GM13977 (cell line): ENCODE measurements at regions not wholly inside any gene's neighbourhood (a gene's known extent, or its start where the extent isn't known, plus 50 kb on each side); places are given as distances from the start of the nearest gene placed in this dataset.

Source experiments
- DNase-seq: peaks from one replicate; pipeline ENCODE4 v3.0.0; 2012; ENCODE audit warnings: low spot score
- in situ Hi-C: fragments of 300-500 bp; cut with MboI; formaldehyde crosslinking; loops from one replicate; pipeline ENCODE4 v1.12.0; 2022; ENCODE audit warnings: low sequenced_read_pairs, low pct_unique_long_range_greater_than_20kb, mixed read lengths, inconsistent platforms; ENCODE audit not compliant: unreplicated experiment
- TF ChIP-seq, protein P1 (sequence below): IDR thresholded peaks from 2 replicates; pipeline ENCODE4 v1.5.1; 2012; ENCODE audit warnings: mild to moderate bottlenecking, control low read depth; ENCODE audit not compliant: insufficient read depth; ENCODE audit errors: extremely low read depth, missing control alignments

GRCh38 chr10:61251089-61251488 is 202.1 kb downstream of the TMEM26 start:
- in situ Hi-C loops: no loop called here
- DNase-seq: no peak
- TF ChIP-seq, protein P1, sequence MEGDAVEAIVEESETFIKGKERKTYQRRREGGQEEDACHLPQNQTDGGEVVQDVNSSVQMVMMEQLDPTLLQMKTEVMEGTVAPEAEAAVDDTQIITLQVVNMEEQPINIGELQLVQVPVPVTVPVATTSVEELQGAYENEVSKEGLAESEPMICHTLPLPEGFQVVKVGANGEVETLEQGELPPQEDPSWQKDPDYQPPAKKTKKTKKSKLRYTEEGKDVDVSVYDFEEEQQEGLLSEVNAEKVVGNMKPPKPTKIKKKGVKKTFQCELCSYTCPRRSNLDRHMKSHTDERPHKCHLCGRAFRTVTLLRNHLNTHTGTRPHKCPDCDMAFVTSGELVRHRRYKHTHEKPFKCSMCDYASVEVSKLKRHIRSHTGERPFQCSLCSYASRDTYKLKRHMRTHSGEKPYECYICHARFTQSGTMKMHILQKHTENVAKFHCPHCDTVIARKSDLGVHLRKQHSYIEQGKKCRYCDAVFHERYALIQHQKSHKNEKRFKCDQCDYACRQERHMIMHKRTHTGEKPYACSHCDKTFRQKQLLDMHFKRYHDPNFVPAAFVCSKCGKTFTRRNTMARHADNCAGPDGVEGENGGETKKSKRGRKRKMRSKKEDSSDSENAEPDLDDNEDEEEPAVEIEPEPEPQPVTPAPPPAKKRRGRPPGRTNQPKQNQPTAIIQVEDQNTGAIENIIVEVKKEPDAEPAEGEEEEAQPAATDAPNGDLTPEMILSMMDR: no peak

DNA sequence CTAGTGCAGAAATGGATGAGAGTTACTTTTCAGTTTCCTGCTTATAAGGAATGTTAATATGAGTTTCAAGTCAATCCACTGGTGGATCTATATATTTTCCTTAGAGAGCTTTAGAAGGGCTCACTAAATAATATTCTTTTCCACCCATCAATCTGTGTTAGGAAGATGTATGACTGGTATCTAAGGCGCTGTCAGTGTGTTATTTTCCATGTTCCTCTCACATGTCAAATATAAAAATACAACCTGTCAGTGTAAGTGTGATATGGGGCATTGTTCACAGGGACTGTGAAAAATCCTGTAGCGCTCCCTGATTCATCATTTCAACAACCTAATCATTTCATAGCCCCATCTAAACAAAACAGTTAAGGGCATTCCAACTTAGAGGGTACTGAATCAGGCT is 203.1 kb downstream of the TMEM26 start:
- TF ChIP-seq, protein P1: no peak
- in situ Hi-C loops: no loop called here
- DNase-seq: no peak

GRCh38 chr10:61248013-61248412 is 205.2 kb downstream of the TMEM26 start:
- TF ChIP-seq, protein P1: no peak
- in situ Hi-C loops: no loop called here
- DNase-seq: no peak

DNA sequence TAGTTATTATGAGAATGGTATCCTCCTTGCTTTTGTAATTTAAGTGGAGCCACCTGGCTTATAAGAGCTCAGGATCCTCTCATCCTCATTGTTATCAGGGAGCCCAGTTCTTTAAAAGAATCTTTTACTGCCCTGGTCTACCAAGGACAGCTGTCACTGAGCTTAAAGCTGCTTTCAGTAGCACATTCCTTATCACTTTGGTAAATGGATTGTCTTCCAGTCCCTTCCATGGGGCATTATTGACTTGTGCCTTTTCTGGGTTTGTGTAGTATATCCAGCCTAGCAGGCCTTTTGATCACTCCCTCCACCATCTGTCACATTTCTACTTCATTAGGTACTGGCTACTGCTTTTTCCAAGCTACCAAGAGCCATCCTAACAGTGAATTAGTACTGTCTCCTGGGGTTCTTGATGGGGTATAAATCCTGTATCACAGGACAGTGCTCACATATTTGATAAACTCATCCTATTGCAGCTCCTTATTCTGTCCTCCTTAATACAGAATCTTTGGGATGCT is 208.9 kb downstream of the TMEM26 start:
- DNase-seq: no peak
- TF ChIP-seq, protein P1: no peak
- in situ Hi-C loops: no loop called here

- in situ Hi-C loops: no loop called here
- DNase-seq: no peak
- TF ChIP-seq, protein P1: no peak
These were observed 220.4 kb downstream of the TMEM26 start for GRCh38 chr10:61232780-61233179.

DNA sequence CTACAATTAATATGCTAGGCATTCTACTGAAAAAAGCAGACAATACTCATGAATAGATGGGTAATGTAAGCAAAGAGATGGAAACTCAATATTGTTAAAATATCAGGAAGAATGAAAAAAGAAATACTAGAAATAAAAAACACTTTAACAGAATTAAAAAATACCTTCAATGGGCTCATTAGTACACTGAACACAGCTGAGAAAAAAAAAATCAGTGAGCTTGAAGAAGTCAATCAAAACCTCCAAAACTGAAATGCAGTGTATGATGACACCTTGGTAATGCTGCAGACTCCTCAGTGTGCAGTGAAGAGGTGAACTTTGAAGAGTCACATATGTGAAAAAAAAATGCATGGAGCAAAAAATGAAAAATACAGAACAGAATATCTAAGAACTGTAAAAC is 227.2 kb downstream of the TMEM26 start:
- no peak for DNase-seq
- TF ChIP-seq, protein P1: no peak
- in situ Hi-C loops: no loop called here

- in situ Hi-C loops: no loop called here
- DNase-seq: no peak
- TF ChIP-seq, protein P1: no peak
These were observed 229.6 kb downstream of the TMEM26 start for GRCh38 chr10:61223576-61223975.
